ACC112 (cell line): ENCODE measurements at regions not wholly inside any gene's neighbourhood (a gene's known extent, or its start where the extent isn't known, plus 50 kb on each side); places are given as distances from the start of the nearest gene placed in this dataset.

Source experiments
- H2AFZ ChIP-seq: fragments of 200-600 bp; sonication (generic); one replicate; pipeline ENCODE4 v1.6.0; 2017; ENCODE audit warnings: antibody characterized with exemption, low read length; ENCODE audit not compliant: unreplicated experiment
- H3K27ac ChIP-seq: fragments of 200-600 bp; sonication (generic); 2 replicates; pipeline ENCODE4 v1.5.1; 2014; ENCODE audit warnings: low read depth, mild to moderate bottlenecking, antibody characterized with exemption, low read length, moderate library complexity
- H3K27me3 ChIP-seq: fragments of 200-600 bp; sonication (generic); 2 replicates; pipeline ENCODE4 v1.6.1; 2014; ENCODE audit warnings: mild to moderate bottlenecking, antibody characterized with exemption, low read length, moderate library complexity, mixed read lengths; ENCODE audit not compliant: insufficient read depth
- H3K36me3 ChIP-seq: fragments of 200-600 bp; sonication (generic); 2 replicates; pipeline ENCODE4 v1.6.1; 2016; ENCODE audit warnings: mild to moderate bottlenecking, antibody characterized with exemption, low read length, moderate library complexity, mixed read lengths; ENCODE audit not compliant: insufficient read depth
- H3K4me1 ChIP-seq: fragments of 200-600 bp; sonication (generic); one replicate; pipeline ENCODE4 v1.6.1; 2016; ENCODE audit warnings: low read length, mixed read lengths; ENCODE audit not compliant: insufficient read depth, unreplicated experiment, control insufficient read depth
- H3K4me3 ChIP-seq: fragments of 200-600 bp; sonication (generic); 2 replicates; pipeline ENCODE4 v1.5.1; 2014; ENCODE audit warnings: mild to moderate bottlenecking, low read depth, low read length
- H3K79me2 ChIP-seq: fragments of 200-600 bp; sonication (generic); one replicate; pipeline ENCODE4 v1.6.0; 2016; ENCODE audit warnings: low read length; ENCODE audit not compliant: control insufficient read depth, unreplicated experiment, insufficient read depth

DNA sequence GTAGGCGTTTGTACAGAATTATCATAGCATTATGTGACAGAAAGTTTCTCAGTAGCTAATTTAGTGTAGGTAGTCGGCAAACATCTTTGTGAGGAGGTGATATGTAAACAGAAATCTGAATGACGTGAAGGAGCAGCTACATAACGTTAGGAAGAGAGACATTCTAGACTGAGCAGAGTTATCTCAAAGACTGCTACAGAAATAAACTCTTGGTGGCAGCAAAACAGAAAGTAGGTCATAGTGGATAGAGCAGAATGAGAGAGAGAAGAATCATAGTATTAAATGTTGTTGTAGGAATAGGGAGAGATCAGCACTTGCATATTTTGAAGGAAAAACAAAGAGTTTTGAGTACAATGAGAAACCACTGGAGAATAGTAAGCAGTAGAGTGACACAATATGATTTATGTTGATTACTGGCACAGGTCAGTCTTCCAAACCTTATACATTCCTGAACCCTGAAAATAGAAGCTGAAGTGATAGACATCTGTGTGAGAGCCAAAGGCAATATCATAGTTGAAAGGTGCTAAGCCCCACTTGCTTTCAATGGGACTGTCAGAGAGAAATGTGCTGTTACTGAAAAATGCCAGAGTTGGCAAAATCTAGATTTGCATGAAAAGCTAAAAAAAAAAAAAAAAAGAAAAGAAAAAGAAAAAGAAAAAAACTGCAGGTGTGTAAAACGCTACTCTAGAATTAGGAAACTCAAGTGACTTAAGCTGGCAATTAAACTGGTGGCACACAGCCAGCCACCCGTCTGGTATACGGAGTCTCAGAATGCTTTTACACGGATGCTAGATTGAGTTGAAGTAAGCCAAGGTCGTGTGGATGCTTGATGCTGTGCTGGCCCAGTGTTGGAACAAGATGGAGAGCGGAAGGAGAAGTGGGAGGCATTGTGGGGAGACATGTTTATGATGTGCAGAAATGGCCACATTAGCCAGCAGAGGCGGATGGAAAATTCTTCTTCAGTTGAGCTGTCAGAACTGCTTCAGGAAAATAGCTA, 750.2 kb upstream of the HS3ST1 start:
- Histone ChIP-seq H3K79me2 (no peaks in the 10 kb centered on the region), H3K4me3 (no peak overlapping the region), H3K4me1 (no peaks in the 10 kb centered on the region), H3K27ac (no peak overlapping the region), H3K27me3 (no peaks in the 10 kb centered on the region), H2AFZ (no peak overlapping the region), H3K36me3 (no peaks in the 10 kb centered on the region)

DNA sequence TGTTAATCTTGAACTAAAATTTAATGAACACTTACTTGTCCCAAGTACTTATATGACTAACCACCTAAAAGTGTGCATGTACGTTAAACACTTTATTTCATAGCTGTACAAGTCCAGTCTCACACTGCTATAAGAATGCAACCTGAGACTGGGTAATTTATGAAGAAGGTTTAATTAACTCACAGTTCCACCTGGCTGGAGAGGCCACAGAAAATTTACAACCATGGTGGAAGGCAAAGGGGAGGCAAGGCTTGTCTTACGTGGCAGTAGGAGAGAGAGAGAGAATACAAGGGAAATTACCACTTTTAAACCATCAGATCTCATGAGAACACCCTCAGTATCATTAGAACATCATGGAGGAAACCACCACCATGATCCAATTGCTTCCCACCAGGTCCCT, 748.7 kb upstream of the HS3ST1 start:
- H3K27me3 ChIP-seq = no peaks in the 10 kb centered on the region

DNA sequence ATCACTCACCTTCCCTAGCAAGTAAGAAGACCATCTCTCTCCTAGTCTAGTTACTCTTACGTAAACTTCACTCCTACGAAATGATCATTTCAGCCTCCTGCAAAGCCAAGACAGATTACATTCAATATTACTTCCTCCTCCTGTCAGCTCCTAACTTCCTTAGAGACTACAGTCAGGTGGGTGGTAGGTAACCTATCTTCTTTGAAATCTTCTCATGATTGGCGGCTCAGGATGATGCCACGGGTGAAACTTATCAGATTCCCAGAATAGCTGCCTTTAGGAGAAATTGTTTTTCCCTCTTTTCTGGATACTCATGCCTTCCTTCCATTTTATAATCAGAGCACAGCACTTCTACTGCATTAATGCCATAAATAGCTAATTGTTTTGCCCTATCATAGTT, 744.8 kb upstream of the HS3ST1 start:
- H2AFZ ChIP-seq = no peak overlapping the region
- no peaks in the 10 kb centered on the region for H3K27me3 ChIP-seq
- H3K4me1 ChIP-seq = no peaks in the 10 kb centered on the region
- no peak overlapping the region for H3K4me3 ChIP-seq
- H3K79me2 ChIP-seq = no peaks in the 10 kb centered on the region
- no peaks in the 10 kb centered on the region for H3K36me3 ChIP-seq
- H3K27ac ChIP-seq = no peak overlapping the region

More for the DNA sequence above, 748.7 kb upstream of the HS3ST1 start:
- Histone ChIP-seq H3K4me1 (no peaks in the 10 kb centered on the region), H2AFZ (no peak overlapping the region), H3K79me2 (no peaks in the 10 kb centered on the region), H3K4me3 (no peak overlapping the region), H3K27ac (no peak overlapping the region), H3K36me3 (no peaks in the 10 kb centered on the region)

DNA sequence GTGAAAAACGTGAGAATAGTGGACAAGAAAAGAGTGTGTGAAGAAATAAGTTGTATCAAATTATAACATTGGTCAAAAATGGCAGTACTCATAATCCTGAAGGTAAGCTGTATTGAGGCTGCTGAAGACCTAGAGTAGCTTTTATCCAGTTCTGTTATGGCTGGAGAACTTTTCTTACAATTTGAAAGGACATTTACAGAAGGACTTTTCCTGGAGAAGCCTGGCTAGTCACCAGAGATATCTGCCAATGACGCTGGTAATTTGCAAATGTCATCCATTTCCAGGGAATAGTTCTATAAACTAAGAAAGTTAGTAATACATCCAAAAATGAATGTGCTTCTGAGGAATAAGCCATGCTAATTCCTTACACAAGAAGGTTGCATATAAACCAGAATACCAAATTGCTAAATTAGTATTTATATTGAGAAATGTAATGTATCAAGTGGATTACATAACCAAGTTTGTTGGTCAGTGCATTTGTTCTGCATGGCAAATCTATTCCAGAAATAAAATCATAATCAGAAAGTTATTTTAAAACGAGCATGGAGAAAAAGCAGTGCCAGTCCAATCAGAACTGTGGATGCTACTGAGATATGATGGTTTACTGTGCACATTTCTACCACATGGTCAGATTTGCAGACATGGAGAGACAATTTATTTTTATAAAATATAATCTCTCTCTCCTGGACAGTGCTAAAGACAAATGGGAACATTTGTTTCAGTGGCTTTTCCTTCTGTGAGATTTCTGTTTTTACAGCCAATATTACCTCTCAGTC, 743.7 kb upstream of the HS3ST1 start:
- Histone ChIP-seq H2AFZ (no peak overlapping the region), H3K4me1 (no peaks in the 10 kb centered on the region), H3K27ac (no peak overlapping the region), H3K27me3 (no peaks in the 10 kb centered on the region), H3K36me3 (no peaks in the 10 kb centered on the region), H3K4me3 (no peak overlapping the region), H3K79me2 (no peaks in the 10 kb centered on the region)

DNA sequence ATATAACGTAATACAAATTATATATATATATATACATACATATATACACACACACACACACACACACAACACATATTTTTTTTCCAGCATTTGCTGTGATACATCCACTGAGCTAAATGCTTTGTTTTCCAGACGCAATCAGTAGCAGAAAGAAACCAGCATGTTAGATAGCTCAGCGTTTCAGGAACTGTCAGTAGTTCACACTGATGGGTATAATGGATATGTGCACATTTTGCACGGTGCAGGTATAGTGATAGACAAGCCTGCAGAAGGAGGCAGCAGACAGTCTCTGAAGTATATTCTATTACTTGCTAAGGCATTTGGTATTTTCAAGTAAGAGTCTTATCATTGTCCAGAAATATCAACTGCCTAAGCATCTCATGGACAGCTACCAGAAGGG, 741.6 kb upstream of the HS3ST1 start:
- Histone ChIP-seq H3K27me3 (no peaks in the 10 kb centered on the region), H2AFZ (no peak overlapping the region), H3K4me3 (no peak overlapping the region), H3K4me1 (no peaks in the 10 kb centered on the region), H3K36me3 (no peaks in the 10 kb centered on the region), H3K27ac (no peak overlapping the region), H3K79me2 (no peaks in the 10 kb centered on the region)

DNA sequence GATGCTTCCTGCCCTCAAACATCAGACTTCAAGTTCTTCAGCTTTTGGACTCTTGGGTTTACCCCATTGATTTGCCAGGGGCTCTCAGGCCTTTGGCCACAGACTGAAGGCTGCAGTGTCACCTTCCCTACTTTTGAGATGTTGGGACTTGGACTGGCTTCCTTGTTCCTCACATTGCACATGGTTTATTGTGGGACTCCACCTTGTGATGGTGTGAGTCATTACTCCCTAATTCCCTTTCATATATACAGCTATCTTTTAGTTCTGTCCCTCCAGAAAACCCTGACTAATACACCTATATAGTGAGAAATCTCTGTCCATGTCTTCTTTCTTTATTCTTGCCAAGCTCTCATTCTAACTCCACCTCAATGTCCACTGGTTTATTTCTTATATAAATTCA, 736.9 kb upstream of the HS3ST1 start:
- Histone ChIP-seq H3K27ac (no peak overlapping the region), H2AFZ (no peak overlapping the region), H3K36me3 (no peaks in the 10 kb centered on the region), H3K4me1 (no peaks in the 10 kb centered on the region), H3K79me2 (no peaks in the 10 kb centered on the region), H3K4me3 (no peak overlapping the region), H3K27me3 (no peaks in the 10 kb centered on the region)

DNA sequence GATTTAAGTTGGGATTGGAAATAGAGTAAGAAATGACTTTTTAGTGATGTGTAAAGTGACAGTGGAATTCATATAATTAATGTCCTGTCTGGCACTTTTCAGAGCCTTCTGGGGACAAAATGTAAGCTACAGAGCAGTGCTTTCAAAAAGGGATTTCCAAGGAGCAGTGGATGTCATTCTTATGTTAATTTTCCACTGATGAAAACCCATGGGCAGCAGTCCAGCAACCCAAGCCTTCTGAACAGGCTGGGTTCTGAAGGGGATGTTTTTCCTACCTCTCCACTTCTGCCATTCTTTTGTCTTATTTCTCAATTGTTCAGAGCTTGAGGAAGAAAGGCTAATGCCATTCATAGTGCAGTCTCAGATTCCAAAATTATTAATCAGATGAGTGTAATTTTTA, 717.6 kb upstream of the HS3ST1 start:
- no peak overlapping the region for H3K27ac ChIP-seq
- H3K36me3 ChIP-seq = no peaks in the 10 kb centered on the region
- H2AFZ ChIP-seq = no peak overlapping the region
- H3K27me3 ChIP-seq = no peaks in the 10 kb centered on the region
- H3K4me1 ChIP-seq = no peaks in the 10 kb centered on the region
- H3K4me3 ChIP-seq = no peak overlapping the region
- no peaks in the 10 kb centered on the region for H3K79me2 ChIP-seq

DNA sequence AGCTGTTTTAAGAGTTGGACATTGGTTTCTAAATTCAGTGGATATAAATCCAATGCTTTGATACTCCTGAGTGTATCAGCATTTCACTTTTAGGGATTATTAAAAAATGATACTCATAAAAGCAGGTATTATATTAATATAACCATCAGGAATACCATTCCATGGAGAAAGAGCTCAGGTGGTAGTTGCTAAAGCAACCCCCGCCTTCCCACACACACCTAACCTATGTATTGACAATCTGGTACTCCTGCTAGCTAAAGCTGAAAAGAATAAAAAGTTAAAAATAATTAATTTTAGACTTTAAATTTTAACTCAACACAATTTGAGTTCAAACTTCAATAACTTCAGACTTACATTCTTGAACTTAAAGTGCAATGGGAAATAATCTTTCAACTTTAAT, 717.1 kb upstream of the HS3ST1 start:
- Histone ChIP-seq H2AFZ (no peak overlapping the region), H3K36me3 (no peaks in the 10 kb centered on the region), H3K4me3 (no peak overlapping the region), H3K27me3 (no peaks in the 10 kb centered on the region), H3K27ac (no peak overlapping the region), H3K79me2 (no peaks in the 10 kb centered on the region), H3K4me1 (no peaks in the 10 kb centered on the region)

DNA sequence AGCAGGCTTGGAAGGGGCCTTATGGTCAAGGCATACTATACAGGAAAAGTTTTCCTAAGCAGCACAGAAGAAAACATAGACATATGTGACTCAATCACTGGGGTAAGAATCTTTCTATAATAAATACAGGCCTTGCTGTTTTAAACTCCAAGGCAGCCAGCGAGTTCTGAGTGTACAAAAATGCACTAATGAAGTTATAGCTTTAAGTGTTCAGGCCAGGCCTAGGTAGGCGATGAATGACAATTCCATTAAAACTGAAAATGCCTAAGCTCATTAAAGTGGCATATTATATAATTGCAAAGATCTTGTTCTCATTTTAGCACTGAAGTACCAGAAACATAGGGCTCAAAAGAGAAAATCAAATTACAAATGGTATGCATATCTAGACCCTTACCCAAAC, 716.4 kb upstream of the HS3ST1 start:
- Histone ChIP-seq H3K4me3 (no peak overlapping the region), H3K79me2 (no peaks in the 10 kb centered on the region), H3K27ac (no peak overlapping the region), H3K27me3 (no peaks in the 10 kb centered on the region), H3K36me3 (no peaks in the 10 kb centered on the region), H3K4me1 (no peaks in the 10 kb centered on the region), H2AFZ (no peak overlapping the region)

DNA sequence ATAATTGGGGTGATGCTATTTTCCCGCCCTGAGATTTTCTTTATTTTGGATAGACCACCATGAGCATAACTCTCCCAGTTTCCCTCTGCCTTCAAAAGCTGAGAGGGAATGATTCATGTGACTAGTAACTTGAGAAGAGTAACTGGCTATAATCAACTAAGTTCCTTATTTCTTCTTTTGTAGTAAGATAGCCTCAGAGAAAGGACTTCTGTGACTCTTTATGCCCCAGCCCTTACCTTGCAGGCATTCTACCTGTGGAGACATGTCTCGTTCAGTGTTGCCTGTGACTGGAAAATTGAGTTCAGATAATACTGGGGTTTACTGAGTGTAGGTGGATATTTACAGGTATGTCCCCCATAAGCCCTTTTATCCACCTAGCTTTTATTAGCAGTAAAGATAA, 715.4 kb upstream of the HS3ST1 start:
- H3K27ac ChIP-seq = no peak overlapping the region
- H3K4me3 ChIP-seq = no peak overlapping the region
- no peaks in the 10 kb centered on the region for H3K36me3 ChIP-seq
- no peak overlapping the region for H2AFZ ChIP-seq
- H3K4me1 ChIP-seq = no peaks in the 10 kb centered on the region
- H3K79me2 ChIP-seq = no peaks in the 10 kb centered on the region
- no peaks in the 10 kb centered on the region for H3K27me3 ChIP-seq

DNA sequence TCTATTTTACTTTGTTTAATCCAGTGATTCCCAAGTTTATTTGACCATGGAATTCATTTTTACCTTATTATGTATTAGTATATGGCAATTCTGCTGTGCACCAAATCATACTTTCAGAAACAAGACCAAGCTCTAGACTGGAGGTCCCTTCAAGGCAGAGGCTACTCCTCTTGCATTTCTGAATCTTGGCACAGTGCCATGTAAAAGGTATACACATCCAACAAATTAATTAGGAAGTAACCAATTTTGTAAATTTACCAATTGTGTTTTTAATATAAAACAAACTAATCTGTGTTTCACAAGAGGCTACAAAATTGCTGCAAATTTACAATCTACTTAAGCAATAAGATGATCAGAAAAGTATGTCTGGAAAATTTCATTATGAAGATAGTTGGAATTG, 712.2 kb upstream of the HS3ST1 start:
- H3K36me3 ChIP-seq = no peaks in the 10 kb centered on the region
- no peak overlapping the region for H2AFZ ChIP-seq
- no peaks in the 10 kb centered on the region for H3K27me3 ChIP-seq
- H3K27ac ChIP-seq = no peak overlapping the region
- no peaks in the 10 kb centered on the region for H3K4me1 ChIP-seq
- no peaks in the 10 kb centered on the region for H3K79me2 ChIP-seq
- H3K4me3 ChIP-seq = no peak overlapping the region
